HL-60 (cell line): ENCODE measurements at regions not wholly inside any gene's neighbourhood (a gene's known extent, or its start where the extent isn't known, plus 50 kb on each side); places are given as distances from the start of the nearest gene placed in this dataset.

Experiments
- SPI1 ChIP-seq: IDR thresholded peaks from 2 replicates; pipeline ENCODE4 v1.6.1; 2012; ENCODE audit warnings: low read depth, mild to moderate bottlenecking, borderline replicate concordance
- TF ChIP-seq, protein P1 (sequence below): IDR thresholded peaks from one replicate; pipeline ENCODE4 v1.5.1; 2011; ENCODE audit warnings: low read length, control low read depth, inconsistent platforms; ENCODE audit not compliant: insufficient read depth
- TF ChIP-seq, protein P2 (sequence below): IDR thresholded peaks from 2 replicates; pipeline ENCODE4 v1.6.1; 2012; ENCODE audit warnings: low read depth; ENCODE audit not compliant: insufficient replicate concordance

DNA sequence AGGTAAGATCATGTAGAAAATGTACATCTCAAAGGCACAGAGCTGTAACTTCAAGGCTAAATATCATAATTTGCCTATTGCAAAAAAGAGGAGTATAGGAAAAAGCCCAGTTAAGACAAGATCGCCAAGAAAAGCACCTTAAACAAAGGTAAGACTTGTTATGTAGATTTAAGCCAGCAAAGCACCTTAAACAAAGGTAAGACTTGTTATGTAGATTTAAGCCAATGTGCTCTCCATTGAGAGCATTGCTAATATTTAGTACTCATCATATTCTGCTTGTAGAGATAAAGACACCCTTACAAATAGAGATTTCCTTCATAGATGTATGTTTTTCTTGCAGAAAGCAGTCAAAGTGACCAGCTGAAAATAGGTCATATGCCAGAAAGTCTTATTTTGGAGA lies 115.8 kb downstream of the ADAM29 start:
- TF ChIP-seq, protein P1, sequence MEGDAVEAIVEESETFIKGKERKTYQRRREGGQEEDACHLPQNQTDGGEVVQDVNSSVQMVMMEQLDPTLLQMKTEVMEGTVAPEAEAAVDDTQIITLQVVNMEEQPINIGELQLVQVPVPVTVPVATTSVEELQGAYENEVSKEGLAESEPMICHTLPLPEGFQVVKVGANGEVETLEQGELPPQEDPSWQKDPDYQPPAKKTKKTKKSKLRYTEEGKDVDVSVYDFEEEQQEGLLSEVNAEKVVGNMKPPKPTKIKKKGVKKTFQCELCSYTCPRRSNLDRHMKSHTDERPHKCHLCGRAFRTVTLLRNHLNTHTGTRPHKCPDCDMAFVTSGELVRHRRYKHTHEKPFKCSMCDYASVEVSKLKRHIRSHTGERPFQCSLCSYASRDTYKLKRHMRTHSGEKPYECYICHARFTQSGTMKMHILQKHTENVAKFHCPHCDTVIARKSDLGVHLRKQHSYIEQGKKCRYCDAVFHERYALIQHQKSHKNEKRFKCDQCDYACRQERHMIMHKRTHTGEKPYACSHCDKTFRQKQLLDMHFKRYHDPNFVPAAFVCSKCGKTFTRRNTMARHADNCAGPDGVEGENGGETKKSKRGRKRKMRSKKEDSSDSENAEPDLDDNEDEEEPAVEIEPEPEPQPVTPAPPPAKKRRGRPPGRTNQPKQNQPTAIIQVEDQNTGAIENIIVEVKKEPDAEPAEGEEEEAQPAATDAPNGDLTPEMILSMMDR = no peak
- no peak for TF ChIP-seq SPI1
- TF ChIP-seq, protein P2, sequence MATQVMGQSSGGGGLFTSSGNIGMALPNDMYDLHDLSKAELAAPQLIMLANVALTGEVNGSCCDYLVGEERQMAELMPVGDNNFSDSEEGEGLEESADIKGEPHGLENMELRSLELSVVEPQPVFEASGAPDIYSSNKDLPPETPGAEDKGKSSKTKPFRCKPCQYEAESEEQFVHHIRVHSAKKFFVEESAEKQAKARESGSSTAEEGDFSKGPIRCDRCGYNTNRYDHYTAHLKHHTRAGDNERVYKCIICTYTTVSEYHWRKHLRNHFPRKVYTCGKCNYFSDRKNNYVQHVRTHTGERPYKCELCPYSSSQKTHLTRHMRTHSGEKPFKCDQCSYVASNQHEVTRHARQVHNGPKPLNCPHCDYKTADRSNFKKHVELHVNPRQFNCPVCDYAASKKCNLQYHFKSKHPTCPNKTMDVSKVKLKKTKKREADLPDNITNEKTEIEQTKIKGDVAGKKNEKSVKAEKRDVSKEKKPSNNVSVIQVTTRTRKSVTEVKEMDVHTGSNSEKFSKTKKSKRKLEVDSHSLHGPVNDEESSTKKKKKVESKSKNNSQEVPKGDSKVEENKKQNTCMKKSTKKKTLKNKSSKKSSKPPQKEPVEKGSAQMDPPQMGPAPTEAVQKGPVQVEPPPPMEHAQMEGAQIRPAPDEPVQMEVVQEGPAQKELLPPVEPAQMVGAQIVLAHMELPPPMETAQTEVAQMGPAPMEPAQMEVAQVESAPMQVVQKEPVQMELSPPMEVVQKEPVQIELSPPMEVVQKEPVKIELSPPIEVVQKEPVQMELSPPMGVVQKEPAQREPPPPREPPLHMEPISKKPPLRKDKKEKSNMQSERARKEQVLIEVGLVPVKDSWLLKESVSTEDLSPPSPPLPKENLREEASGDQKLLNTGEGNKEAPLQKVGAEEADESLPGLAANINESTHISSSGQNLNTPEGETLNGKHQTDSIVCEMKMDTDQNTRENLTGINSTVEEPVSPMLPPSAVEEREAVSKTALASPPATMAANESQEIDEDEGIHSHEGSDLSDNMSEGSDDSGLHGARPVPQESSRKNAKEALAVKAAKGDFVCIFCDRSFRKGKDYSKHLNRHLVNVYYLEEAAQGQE = no peak
